Parathyroid adenoma (tissue), 2 donors: ENCODE measurements at regions not wholly inside any gene's neighbourhood (a gene's known extent, or its start where the extent isn't known, plus 50 kb on each side); places are given as distances from the start of the nearest gene placed in this dataset.

Experiments used
- H2AFZ ChIP-seq: fragments of 300-600 bp; sonication (generic); one replicate; pipeline ENCODE4 v1.7.0; 2017; ENCODE audit warnings: antibody characterized with exemption, mild to moderate bottlenecking
- H3K27ac ChIP-seq: fragments of 300-600 bp; sonication (generic); one replicate; pipeline ENCODE4 v1.7.0; 2017
- H3K27me3 ChIP-seq: fragments of 300-600 bp; sonication (generic); one replicate; pipeline ENCODE4 v1.7.0; 2017; ENCODE audit warnings: low read length; ENCODE audit not compliant: control insufficient read depth, insufficient read depth
- H3K36me3 ChIP-seq: fragments of 300-600 bp; sonication (generic); one replicate; pipeline ENCODE4 v1.7.0; 2017; ENCODE audit warnings: low read length; ENCODE audit not compliant: control insufficient read depth, insufficient read depth
- H3K4me1 ChIP-seq: fragments of 300-600 bp; sonication (generic); one replicate; pipeline ENCODE4 v1.7.0; 2017; ENCODE audit warnings: control low read depth
- H3K4me2 ChIP-seq: fragments of 300-600 bp; sonication (generic); one replicate; pipeline ENCODE4 v1.7.0; 2017; ENCODE audit warnings: low read length
- H3K4me3 ChIP-seq: fragments of 300-600 bp; sonication (generic); one replicate; pipeline ENCODE4 v1.7.0; 2017; ENCODE audit warnings: low read depth, low read length
- H3K79me2 ChIP-seq: fragments of 300-600 bp; sonication (generic); one replicate; pipeline ENCODE4 v1.7.0; 2017; ENCODE audit warnings: control low read depth
- H3K9ac ChIP-seq: fragments of 300-600 bp; sonication (generic); one replicate; pipeline ENCODE4 v1.7.0; 2017; ENCODE audit warnings: mild to moderate bottlenecking
- H3K9me3 ChIP-seq: fragments of 300-600 bp; sonication (generic); one replicate; pipeline ENCODE4 v1.7.0; 2017; ENCODE audit warnings: low read length; ENCODE audit not compliant: control insufficient read depth
- CTCF ChIP-seq: fragments of 300-600 bp; sonication (generic); IDR thresholded peaks from one replicate; pipeline ENCODE4 v1.7.0; 2017; ENCODE audit warnings: antibody characterized with exemption, mild to moderate bottlenecking
- donor health status: primary hyperparathyroidism.

- Histone ChIP-seq H3K9ac (no peak overlapping the region), H3K4me1 (no peaks in the 10 kb centered on the region), H3K27me3 (no peaks in the 10 kb centered on the region), H2AFZ (no peak overlapping the region), H3K4me3 (no peak overlapping the region), H3K9me3 (no peaks in the 10 kb centered on the region), H3K4me2 (no peak overlapping the region), H3K79me2 (no peaks in the 10 kb centered on the region), H3K36me3 (no peaks in the 10 kb centered on the region), H3K27ac (no peak overlapping the region)
- no peak for TF ChIP-seq CTCF
Measured at GRCh38 chr11:95387325-95387724, 156.3 kb upstream of the SESN3 start.

- no peaks in the 10 kb centered on the region for H3K79me2 ChIP-seq
- no peak overlapping the region for H3K4me2 ChIP-seq
- no peak overlapping the region for H2AFZ ChIP-seq
- H3K9ac ChIP-seq = no peak overlapping the region
- no peak overlapping the region for H3K4me3 ChIP-seq
- no peak for TF ChIP-seq CTCF
- H3K36me3 ChIP-seq = no peaks in the 10 kb centered on the region
- no peaks in the 10 kb centered on the region for H3K4me1 ChIP-seq
- no peaks in the 10 kb centered on the region for H3K27me3 ChIP-seq
- H3K9me3 ChIP-seq = no peaks in the 10 kb centered on the region
- H3K27ac ChIP-seq = no peak overlapping the region
Measured at GRCh38 chr11:95385577-95385976, 154.6 kb upstream of the SESN3 start.

- H3K27ac ChIP-seq = no peak overlapping the region
- no peaks in the 10 kb centered on the region for H3K9me3 ChIP-seq
- no peaks in the 10 kb centered on the region for H3K36me3 ChIP-seq
- no peak overlapping the region for H3K4me2 ChIP-seq
- no peaks in the 10 kb centered on the region for H3K4me1 ChIP-seq
- TF ChIP-seq CTCF = no peak
- no peak overlapping the region for H3K4me3 ChIP-seq
- no peaks in the 10 kb centered on the region for H3K79me2 ChIP-seq
- H3K9ac ChIP-seq = no peak overlapping the region
- H3K27me3 ChIP-seq = no peaks in the 10 kb centered on the region
- H2AFZ ChIP-seq = no peak overlapping the region
Measured at GRCh38 chr11:95379479-95379878, 148.5 kb upstream of the SESN3 start.

GRCh38 chr11:95378789-95379188 is 147.8 kb upstream of the SESN3 start:
- H3K36me3 ChIP-seq = no peaks in the 10 kb centered on the region
- no peak overlapping the region for H3K27ac ChIP-seq
- TF ChIP-seq CTCF = no peak
- H3K9ac ChIP-seq = no peak overlapping the region
- no peaks in the 10 kb centered on the region for H3K79me2 ChIP-seq
- no peak overlapping the region for H3K4me2 ChIP-seq
- H3K4me1 ChIP-seq = no peaks in the 10 kb centered on the region
- H3K27me3 ChIP-seq = no peaks in the 10 kb centered on the region
- H2AFZ ChIP-seq = no peak overlapping the region
- no peaks in the 10 kb centered on the region for H3K9me3 ChIP-seq
- no peak overlapping the region for H3K4me3 ChIP-seq

- Histone ChIP-seq H3K4me1 (no peaks in the 10 kb centered on the region), H3K36me3 (no peaks in the 10 kb centered on the region), H3K4me3 (no peak overlapping the region), H3K9me3 (no peaks in the 10 kb centered on the region), H3K27me3 (no peaks in the 10 kb centered on the region), H3K9ac (no peak overlapping the region), H3K79me2 (no peaks in the 10 kb centered on the region), H2AFZ (no peak overlapping the region), H3K27ac (no peak overlapping the region), H3K4me2 (no peak overlapping the region)
- no peak for TF ChIP-seq CTCF
Measured at GRCh38 chr11:95378111-95378510, 147.1 kb upstream of the SESN3 start.
